Cardiac muscle cell (in vitro differentiated cells and primary cell): ENCODE measurements at regions not wholly inside any gene's neighbourhood (a gene's known extent, or its start where the extent isn't known, plus 50 kb on each side); places are given as distances from the start of the nearest gene placed in this dataset.

Experiments
- DNase-seq, 2 donors: peaks; one replicate each; pipeline versions ENCODE4 v3.0.0 to v3.0.0-alpha.2; 2010 to 2017; ENCODE audit warnings: low read depth in 1 of 2, low spot score in 1 of 2
- H3K27ac ChIP-seq: fragments of 200-600 bp; sonication (generic); 2 replicates; pipeline ENCODE4 v1.5.1; 2016
- H3K27me3 ChIP-seq: fragments of 200-600 bp; sonication (generic); 2 replicates; pipeline ENCODE4 v1.6.0; 2016; ENCODE audit warnings: control low read depth
- H3K36me3 ChIP-seq: fragments of 200-600 bp; sonication (generic); 2 replicates; pipeline ENCODE4 v1.5.1; 2016; ENCODE audit warnings: control low read depth
- H3K4me1 ChIP-seq: fragments of 200-600 bp; sonication (generic); 2 replicates; pipeline ENCODE4 v1.8.1; 2017; ENCODE audit warnings: low read depth, mild to moderate bottlenecking, mixed run types
- H3K4me3 ChIP-seq: fragments of 200-600 bp; sonication (generic); 2 replicates; pipeline ENCODE4 v1.5.1; 2016; ENCODE audit warnings: mild to moderate bottlenecking
- H3K9me3 ChIP-seq: fragments of 200-600 bp; sonication (generic); 2 replicates; pipeline ENCODE4 v1.5.1; 2017; ENCODE audit warnings: low read depth, mild to moderate bottlenecking, control low read depth
- CTCF ChIP-seq: IDR thresholded peaks from 2 replicates; pipeline ENCODE4 v1.5.1; 2012; ENCODE audit warnings: low read depth, mild to moderate bottlenecking, low read length

DNA sequence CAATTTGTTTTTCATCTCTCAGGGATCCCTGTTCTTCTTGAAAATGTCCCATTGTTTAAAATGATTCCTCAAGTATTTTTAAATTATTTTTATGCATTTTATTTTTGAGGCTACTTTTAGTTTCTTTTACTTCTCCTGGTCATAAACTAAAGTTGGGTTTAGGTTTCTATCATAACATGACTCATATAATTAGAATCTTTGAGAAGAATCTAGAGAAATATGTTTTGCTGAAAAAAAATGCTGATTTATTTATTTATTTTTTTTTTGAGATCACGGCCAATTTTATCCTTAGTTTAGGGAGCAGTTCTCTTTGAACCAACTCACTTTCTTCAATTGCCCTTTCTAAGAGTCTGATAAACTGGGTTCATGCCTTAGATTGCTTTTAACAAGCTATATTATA is 1157.1 kb downstream of the BCL11B start:
- H3K27ac ChIP-seq: no peak overlapping the region
- H3K9me3 ChIP-seq: no peaks in the 10 kb centered on the region
- H3K36me3 ChIP-seq: no peaks in the 10 kb centered on the region
- no peak for TF ChIP-seq CTCF
- no peak overlapping the region for H3K4me3 ChIP-seq
- no peaks in the 10 kb centered on the region for H3K4me1 ChIP-seq
- no peak for DNase-seq
- H3K27me3 ChIP-seq: no peaks in the 10 kb centered on the region

DNA sequence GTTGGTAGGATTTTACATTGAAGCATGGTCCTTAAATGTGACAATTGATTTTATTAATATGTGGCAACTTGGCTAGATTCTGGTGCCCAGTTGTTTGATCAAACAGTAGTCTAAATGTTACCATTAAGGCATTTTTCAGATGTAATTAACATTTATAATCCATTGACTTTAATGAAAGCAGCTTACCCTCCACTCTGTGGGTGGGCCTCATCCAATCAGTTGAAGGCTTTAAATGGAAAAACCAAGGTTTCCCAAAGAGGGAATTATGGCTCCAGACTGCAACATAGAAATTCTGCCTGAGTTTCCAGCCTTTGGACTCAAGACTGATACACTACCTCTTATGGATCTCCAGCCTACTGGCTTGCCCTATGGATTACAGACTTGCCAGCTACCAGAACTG is 1153.2 kb downstream of the BCL11B start:
- no peaks in the 10 kb centered on the region for H3K27me3 ChIP-seq
- TF ChIP-seq CTCF: no peak
- H3K27ac ChIP-seq: no peak overlapping the region
- no peak overlapping the region for H3K4me3 ChIP-seq
- H3K9me3 ChIP-seq: no peaks in the 10 kb centered on the region
- H3K36me3 ChIP-seq: no peaks in the 10 kb centered on the region
- DNase-seq: no peak
- no peaks in the 10 kb centered on the region for H3K4me1 ChIP-seq

- no peaks in the 10 kb centered on the region for H3K4me1 ChIP-seq
- H3K27ac ChIP-seq: no peak overlapping the region
- no peaks in the 10 kb centered on the region for H3K9me3 ChIP-seq
- H3K4me3 ChIP-seq: no peak overlapping the region
- TF ChIP-seq CTCF: no peak
- no peak for DNase-seq
- no peaks in the 10 kb centered on the region for H3K36me3 ChIP-seq
- no peaks in the 10 kb centered on the region for H3K27me3 ChIP-seq
Measured at GRCh38 chr14:98119739-98120138, 1152.3 kb downstream of the BCL11B start.

GRCh38 chr14:98120831-98121464 is 1151.0 kb downstream of the BCL11B start:
- no peaks in the 10 kb centered on the region for H3K27me3 ChIP-seq
- no peak for DNase-seq
- no peaks in the 10 kb centered on the region for H3K9me3 ChIP-seq
- no peaks in the 10 kb centered on the region for H3K36me3 ChIP-seq
- no peaks in the 10 kb centered on the region for H3K4me1 ChIP-seq
- TF ChIP-seq CTCF: no peak
- H3K27ac ChIP-seq: no peak overlapping the region
- no peak overlapping the region for H3K4me3 ChIP-seq

DNA sequence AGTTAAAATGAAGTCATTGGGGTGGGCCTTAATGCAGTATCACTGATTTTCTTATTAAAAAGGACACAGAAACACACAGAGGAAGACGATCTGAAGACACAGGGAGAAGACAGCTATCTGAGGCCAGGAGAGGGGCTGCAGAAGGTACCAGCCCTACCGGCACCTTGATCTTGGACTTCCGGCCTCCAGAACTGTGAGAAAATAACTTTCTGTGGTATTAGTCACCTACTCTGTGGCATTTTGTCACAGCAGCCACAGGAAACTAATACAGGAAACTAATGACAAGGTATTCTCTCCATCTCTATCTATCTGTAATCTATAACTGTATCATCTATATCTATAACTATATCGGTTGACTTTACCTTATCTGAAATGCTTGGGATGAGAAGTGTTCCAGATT is 1149.5 kb downstream of the BCL11B start:
- DNase-seq: no peak
- TF ChIP-seq CTCF: no peak
- Histone ChIP-seq H3K27me3 (no peaks in the 10 kb centered on the region), H3K27ac (no peak overlapping the region), H3K9me3 (no peaks in the 10 kb centered on the region), H3K4me1 (no peaks in the 10 kb centered on the region), H3K36me3 (no peaks in the 10 kb centered on the region), H3K4me3 (no peak overlapping the region)

- no peak overlapping the region for H3K4me3 ChIP-seq
- H3K27me3 ChIP-seq: no peaks in the 10 kb centered on the region
- no peaks in the 10 kb centered on the region for H3K9me3 ChIP-seq
- no peak for DNase-seq
- TF ChIP-seq CTCF: no peak
- no peaks in the 10 kb centered on the region for H3K36me3 ChIP-seq
- no peak overlapping the region for H3K27ac ChIP-seq
- H3K4me1 ChIP-seq: no peaks in the 10 kb centered on the region
Measured at GRCh38 chr14:98130691-98131090, 1141.3 kb downstream of the BCL11B start.
